Right atrium auricular region (tissue), 2 donors: ENCODE measurements at regions not wholly inside any gene's neighbourhood (a gene's known extent, or its start where the extent isn't known, plus 50 kb on each side); places are given as distances from the start of the nearest gene placed in this dataset.

Experiments
- DNase-seq: peaks from one replicate; pipeline ENCODE4 v3.0.0-alpha.2; 2019; ENCODE audit warnings: low spot score
- H3K27ac ChIP-seq, 2 donors: fragments of 200-600 bp; sonication (generic); 1 replicate in 1 of 2; 2 replicates in 1 of 2; pipeline ENCODE4 v1.5.1; 2016 to 2019
- H3K27me3 ChIP-seq, 2 donors: fragments of 200-600 bp; sonication (generic); one replicate each; pipeline versions ENCODE4 v1.5.1 to v1.6.0; 2017 to 2019
- H3K36me3 ChIP-seq: fragments of 200-600 bp; sonication (generic); one replicate; pipeline ENCODE4 v1.5.1; 2016
- H3K4me1 ChIP-seq, 2 donors: fragments of 200-600 bp; sonication (generic); one replicate each; pipeline versions ENCODE4 v1.5.1 to v1.6.0; 2017 to 2019
- H3K4me3 ChIP-seq, 2 donors: fragments of 200-600 bp; sonication (generic); 1 replicate in 1 of 2; 2 replicates in 1 of 2; pipeline ENCODE4 v1.5.1; 2017 to 2019; ENCODE audit warnings: mild to moderate bottlenecking in 1 of 2, moderate library complexity in 1 of 2
- H3K9me3 ChIP-seq, 2 donors: fragments of 200-600 bp; sonication (generic); one replicate each; pipeline ENCODE4 v1.5.1; 2019
- TF ChIP-seq, protein P1 (sequence below), 2 donors: fragments of 200-600 bp; sonication (generic); IDR thresholded peaks; one replicate each; pipeline ENCODE4 v1.5.1; 2019; ENCODE audit warnings: antibody characterized with exemption in 2 of 2

DNA sequence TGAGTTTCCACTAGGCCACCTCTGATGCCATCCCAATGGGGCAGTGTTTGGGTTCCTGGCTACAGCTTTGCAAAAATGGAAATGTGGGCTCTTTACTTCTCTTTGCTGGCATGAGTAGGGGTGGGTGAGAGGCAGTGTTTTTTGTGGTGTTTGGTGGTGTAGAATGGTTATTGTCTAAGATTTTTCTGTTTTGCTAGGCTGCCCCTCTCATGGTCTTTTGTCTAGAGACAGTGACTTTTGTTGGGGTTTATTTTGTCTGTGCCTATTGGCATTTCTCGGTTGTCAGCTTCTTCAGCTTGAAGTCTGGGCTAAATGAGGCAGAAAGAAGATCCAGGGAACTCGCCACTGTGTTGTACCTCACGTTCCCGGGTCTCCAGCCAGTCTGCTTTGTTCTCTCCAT is 112.1 kb downstream of the CENPF start:
- Histone ChIP-seq H3K27me3 (no peaks in the 10 kb centered on the region), H3K27ac (no peak overlapping the region), H3K9me3 (no peaks in the 10 kb centered on the region), H3K4me3 (no peak overlapping the region), H3K36me3 (no peaks in the 10 kb centered on the region), H3K4me1 (no peaks in the 10 kb centered on the region)
- TF ChIP-seq, protein P1, sequence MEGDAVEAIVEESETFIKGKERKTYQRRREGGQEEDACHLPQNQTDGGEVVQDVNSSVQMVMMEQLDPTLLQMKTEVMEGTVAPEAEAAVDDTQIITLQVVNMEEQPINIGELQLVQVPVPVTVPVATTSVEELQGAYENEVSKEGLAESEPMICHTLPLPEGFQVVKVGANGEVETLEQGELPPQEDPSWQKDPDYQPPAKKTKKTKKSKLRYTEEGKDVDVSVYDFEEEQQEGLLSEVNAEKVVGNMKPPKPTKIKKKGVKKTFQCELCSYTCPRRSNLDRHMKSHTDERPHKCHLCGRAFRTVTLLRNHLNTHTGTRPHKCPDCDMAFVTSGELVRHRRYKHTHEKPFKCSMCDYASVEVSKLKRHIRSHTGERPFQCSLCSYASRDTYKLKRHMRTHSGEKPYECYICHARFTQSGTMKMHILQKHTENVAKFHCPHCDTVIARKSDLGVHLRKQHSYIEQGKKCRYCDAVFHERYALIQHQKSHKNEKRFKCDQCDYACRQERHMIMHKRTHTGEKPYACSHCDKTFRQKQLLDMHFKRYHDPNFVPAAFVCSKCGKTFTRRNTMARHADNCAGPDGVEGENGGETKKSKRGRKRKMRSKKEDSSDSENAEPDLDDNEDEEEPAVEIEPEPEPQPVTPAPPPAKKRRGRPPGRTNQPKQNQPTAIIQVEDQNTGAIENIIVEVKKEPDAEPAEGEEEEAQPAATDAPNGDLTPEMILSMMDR (IDR thresholded peaks at IDR 0.05) = no peak
- no peak for DNase-seq

DNA sequence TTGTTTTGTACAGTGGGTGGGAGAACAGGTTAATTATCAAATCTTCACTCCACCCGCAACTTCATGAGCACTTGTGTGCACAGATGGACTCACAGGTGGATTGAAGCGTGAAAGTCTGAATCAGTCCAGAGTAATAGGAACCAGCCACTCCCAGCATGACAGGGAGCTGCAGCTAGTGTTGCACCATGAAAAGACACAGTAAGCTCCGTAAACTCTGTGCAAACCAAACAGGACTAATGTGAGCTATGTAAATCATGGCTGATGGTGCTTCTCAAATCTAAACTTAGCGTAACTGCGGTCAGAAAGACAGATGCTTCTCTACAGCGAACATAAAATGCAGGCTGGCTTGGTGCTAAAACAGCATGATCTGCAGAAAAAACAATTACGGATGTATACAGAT is 114.4 kb downstream of the CENPF start:
- no peak overlapping the region for H3K4me3 ChIP-seq

DNA sequence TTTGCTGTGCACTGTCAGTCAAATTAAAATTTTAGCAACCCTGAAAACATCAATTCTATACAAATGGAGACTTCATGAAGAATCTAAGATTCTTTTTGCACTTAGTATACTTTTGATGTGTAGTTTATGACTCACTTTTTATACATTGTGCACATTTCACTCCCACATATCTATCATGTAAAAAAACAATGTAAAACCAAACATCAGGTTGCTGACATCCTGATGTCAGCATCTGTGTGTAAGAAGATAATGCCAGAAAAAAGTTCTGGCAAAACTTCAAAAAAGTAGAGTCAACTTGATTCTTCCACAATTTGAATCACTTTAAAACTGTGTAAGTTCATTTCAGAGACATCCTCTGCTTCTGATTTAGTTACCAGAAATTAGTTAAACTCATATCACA is 115.7 kb downstream of the CENPF start:
- TF ChIP-seq, protein P1 (IDR thresholded peaks at IDR 0.05) = no peak
- no peak for DNase-seq

More for the DNA sequence above, 114.4 kb downstream of the CENPF start:
- Histone ChIP-seq H3K27me3 (no peaks in the 10 kb centered on the region), H3K36me3 (no peaks in the 10 kb centered on the region), H3K4me1 (no peaks in the 10 kb centered on the region), H3K9me3 (no peaks in the 10 kb centered on the region), H3K27ac (no peak overlapping the region)
- no peak for DNase-seq
- TF ChIP-seq, protein P1 (IDR thresholded peaks at IDR 0.05) = no peak

DNA sequence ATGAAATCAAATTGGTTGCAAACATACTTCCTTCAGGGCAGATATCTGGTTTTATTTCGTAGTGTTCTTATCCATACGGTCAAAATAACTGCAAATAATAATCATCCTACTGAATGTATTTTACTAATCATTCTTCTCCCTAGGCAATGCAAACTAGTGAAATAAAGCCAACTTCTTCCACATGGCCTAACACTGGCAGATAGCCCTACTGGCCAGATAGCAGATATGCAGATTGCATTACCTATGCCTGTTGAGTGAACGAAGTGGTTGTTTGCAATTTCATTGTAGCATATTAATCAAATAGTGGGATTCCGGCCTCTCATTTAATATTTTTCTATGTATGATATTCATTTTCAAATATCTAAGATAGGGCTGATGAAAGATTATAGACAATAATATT is 116.2 kb downstream of the CENPF start:
- H3K36me3 ChIP-seq = no peaks in the 10 kb centered on the region
- H3K4me3 ChIP-seq = no peak overlapping the region
- H3K27me3 ChIP-seq = no peaks in the 10 kb centered on the region
- TF ChIP-seq, protein P1 (IDR thresholded peaks at IDR 0.05) = no peak
- no peak for DNase-seq
- H3K4me1 ChIP-seq = no peaks in the 10 kb centered on the region
- peaks cover 0 to 6% of the 10 kb centered on the region in 2 donors for H3K9me3 ChIP-seq
- H3K27ac ChIP-seq = no peak overlapping the region

More for the DNA sequence above, 115.7 kb downstream of the CENPF start:
- H3K9me3 ChIP-seq = peaks cover 0 to 6% of the 10 kb centered on the region in 2 donors
- no peaks in the 10 kb centered on the region for H3K27me3 ChIP-seq
- no peak overlapping the region for H3K27ac ChIP-seq
- no peaks in the 10 kb centered on the region for H3K4me1 ChIP-seq
- no peak overlapping the region for H3K4me3 ChIP-seq
- no peaks in the 10 kb centered on the region for H3K36me3 ChIP-seq

DNA sequence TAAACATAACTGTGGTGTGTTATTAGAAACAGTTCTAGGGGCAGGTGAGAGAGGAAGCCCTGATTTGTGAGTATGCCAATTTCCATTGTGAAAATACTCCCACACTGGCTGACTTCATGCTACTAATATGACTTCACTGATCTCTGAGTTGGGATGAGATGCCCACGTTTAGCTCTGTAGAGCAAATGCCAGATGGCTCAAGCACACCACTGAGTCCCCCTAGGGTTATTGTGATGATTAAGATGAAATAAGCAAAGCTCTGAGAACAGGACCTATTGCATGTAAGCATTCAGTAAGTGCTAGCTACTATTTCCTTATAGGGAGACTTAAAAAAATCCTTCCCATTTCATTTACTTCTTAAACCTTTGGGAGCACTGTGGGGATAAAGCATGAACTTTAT is 117.6 kb downstream of the CENPF start:
- H3K9me3 ChIP-seq = peaks cover 0 to 6% of the 10 kb centered on the region in 2 donors
- no peaks in the 10 kb centered on the region for H3K36me3 ChIP-seq
- no peak overlapping the region for H3K27ac ChIP-seq
- H3K27me3 ChIP-seq = no peaks in the 10 kb centered on the region
- H3K4me1 ChIP-seq = no peaks in the 10 kb centered on the region
- TF ChIP-seq, protein P1 (IDR thresholded peaks at IDR 0.05) = no peak
- DNase-seq = no peak
- H3K4me3 ChIP-seq = no peak overlapping the region

DNA sequence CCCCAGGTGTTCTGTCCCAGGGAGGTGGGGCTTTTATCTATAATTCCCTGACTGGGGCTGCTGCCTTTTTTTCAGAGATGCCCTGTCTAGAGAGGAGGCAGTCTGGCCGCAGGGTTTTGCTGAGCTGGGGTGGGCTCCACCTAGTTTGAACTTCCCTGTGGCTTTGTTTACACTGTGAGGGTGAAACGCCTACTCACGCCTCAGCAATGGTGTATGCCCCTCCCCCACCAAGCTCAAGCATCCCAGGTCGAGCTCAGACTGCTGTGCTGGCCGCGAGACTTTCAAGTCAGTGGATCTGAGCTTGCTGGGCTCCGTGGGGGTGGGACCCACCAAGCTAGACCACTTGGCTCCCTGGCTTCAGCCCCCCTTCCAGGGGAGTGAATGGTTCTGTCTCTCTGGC is 124.3 kb downstream of the CENPF start:
- no peak for DNase-seq
- TF ChIP-seq, protein P1 (IDR thresholded peaks at IDR 0.05) = no peak
- no peak overlapping the region for H3K27ac ChIP-seq
- H3K9me3 ChIP-seq = peaks cover 0 to 6% of the 10 kb centered on the region in 2 donors
- H3K27me3 ChIP-seq = no peaks in the 10 kb centered on the region
- no peaks in the 10 kb centered on the region for H3K4me1 ChIP-seq
- H3K36me3 ChIP-seq = no peaks in the 10 kb centered on the region
- H3K4me3 ChIP-seq = no peak overlapping the region
